Suprapubic skin (tissue), 4 donors: ENCODE measurements at regions not wholly inside any gene's neighbourhood (a gene's known extent, or its start where the extent isn't known, plus 50 kb on each side); places are given as distances from the start of the nearest gene placed in this dataset.

ENCODE experiments used
- DNase-seq, 2 donors: peaks; one replicate each; pipeline ENCODE4 v3.0.0-alpha.2; 2019; ENCODE audit warnings: low spot score in 2 of 2
- H3K27ac ChIP-seq: fragments of 200-600 bp; sonication (generic); one replicate; pipeline ENCODE4 v1.5.1; 2019
- H3K27me3 ChIP-seq: fragments of 200-600 bp; sonication (generic); one replicate; pipeline ENCODE4 v1.5.1; 2019
- H3K36me3 ChIP-seq: fragments of 200-600 bp; sonication (generic); one replicate; pipeline ENCODE4 v1.5.1; 2019
- H3K4me1 ChIP-seq: fragments of 200-600 bp; sonication (generic); one replicate; pipeline ENCODE4 v1.5.1; 2019
- H3K4me3 ChIP-seq: fragments of 200-600 bp; sonication (generic); one replicate; pipeline ENCODE4 v1.5.1; 2019; ENCODE audit warnings: mild to moderate bottlenecking
- H3K9me3 ChIP-seq: fragments of 200-600 bp; sonication (generic); one replicate; pipeline ENCODE4 v1.5.1; 2019
- EP300 ChIP-seq: sonication (generic); formaldehyde crosslinking; IDR thresholded peaks from one replicate; pipeline ENCODE4 v1.6.1; 2017; ENCODE audit warnings: antibody characterized with exemption
- POLR2A ChIP-seq, 2 donors: fragments of 450-650 bp; IDR thresholded peaks; one replicate each; pipeline ENCODE4 v1.6.1; 2017; ENCODE audit warnings: antibody characterized with exemption in 2 of 2, mild to moderate bottlenecking in 2 of 2, moderate library complexity in 2 of 2
- POLR2AphosphoS5 ChIP-seq, 3 donors: sonication (generic); formaldehyde crosslinking; IDR thresholded peaks; one replicate each; pipeline ENCODE4 v1.6.1; 2017; ENCODE audit warnings: antibody characterized with exemption in 3 of 3
- WGBS: methylation state at CpG from one replicate; pipeline ENCODE4 v1.1.5; 2018; 5-methylcytosine and 5-hydroxymethylcytosine counted together
- TF ChIP-seq, protein P1 (sequence below), 2 donors: fragments of 200-600 bp in 1 of 2; fragments of 450-650 bp in 1 of 2; sonication (generic) in 1 of 2; IDR thresholded peaks; one replicate each; pipeline ENCODE4 v1.5.1; 2016 to 2019; ENCODE audit warnings: antibody characterized with exemption in 2 of 2, mild to moderate bottlenecking in 1 of 2, moderate library complexity in 1 of 2

DNA sequence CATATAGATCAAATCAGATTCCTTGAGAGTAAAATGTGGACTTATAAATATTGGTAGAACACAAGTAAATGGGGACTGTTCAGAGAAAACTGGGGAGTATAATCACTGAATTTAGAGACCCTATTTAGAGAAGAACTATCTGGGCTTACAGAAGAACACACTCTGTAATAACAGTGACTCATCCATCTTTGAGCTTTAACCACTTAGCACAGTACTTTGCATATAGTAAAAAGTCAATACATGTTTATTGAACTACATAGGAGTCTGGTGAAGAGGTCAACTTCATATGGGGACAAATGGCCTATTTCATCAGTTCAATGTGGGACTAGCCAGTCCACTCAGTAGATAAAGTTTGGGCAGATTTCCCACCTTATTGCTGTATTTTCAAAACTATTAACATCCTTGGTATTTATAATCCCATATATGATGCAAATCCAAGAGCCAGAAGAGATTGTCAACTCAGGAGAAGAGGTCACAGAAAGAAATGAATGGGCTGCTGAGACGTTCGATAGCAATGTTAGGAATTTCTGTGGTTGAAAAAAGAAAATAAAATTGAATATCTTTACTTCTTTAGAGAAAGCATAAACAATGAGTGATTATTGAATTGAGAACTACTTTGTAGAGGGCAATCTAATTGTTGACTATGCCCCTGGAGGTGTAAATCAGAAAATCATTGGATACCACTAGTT lies 119.3 kb upstream of the CACNA2D1 start:
- Histone ChIP-seq H3K4me1 (peaks cover 5% of the 10 kb centered on the region), H3K36me3 (no peaks in the 10 kb centered on the region), H3K4me3 (no peak overlapping the region), H3K27ac (no peak overlapping the region), H3K27me3 (no peaks in the 10 kb centered on the region), H3K9me3 (no peaks in the 10 kb centered on the region)
- TF ChIP-seq EP300 (no peak), POLR2AphosphoS5 (IDR thresholded peaks at IDR 0.05) (no peak), POLR2A (IDR thresholded peaks at IDR 0.05) (no peak)
- TF ChIP-seq, protein P1, sequence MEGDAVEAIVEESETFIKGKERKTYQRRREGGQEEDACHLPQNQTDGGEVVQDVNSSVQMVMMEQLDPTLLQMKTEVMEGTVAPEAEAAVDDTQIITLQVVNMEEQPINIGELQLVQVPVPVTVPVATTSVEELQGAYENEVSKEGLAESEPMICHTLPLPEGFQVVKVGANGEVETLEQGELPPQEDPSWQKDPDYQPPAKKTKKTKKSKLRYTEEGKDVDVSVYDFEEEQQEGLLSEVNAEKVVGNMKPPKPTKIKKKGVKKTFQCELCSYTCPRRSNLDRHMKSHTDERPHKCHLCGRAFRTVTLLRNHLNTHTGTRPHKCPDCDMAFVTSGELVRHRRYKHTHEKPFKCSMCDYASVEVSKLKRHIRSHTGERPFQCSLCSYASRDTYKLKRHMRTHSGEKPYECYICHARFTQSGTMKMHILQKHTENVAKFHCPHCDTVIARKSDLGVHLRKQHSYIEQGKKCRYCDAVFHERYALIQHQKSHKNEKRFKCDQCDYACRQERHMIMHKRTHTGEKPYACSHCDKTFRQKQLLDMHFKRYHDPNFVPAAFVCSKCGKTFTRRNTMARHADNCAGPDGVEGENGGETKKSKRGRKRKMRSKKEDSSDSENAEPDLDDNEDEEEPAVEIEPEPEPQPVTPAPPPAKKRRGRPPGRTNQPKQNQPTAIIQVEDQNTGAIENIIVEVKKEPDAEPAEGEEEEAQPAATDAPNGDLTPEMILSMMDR (IDR thresholded peaks at IDR 0.05): no peak
- WGBS: 89% methylated on average over 2 of the region's 2 CpGs
- no peak for DNase-seq

DNA sequence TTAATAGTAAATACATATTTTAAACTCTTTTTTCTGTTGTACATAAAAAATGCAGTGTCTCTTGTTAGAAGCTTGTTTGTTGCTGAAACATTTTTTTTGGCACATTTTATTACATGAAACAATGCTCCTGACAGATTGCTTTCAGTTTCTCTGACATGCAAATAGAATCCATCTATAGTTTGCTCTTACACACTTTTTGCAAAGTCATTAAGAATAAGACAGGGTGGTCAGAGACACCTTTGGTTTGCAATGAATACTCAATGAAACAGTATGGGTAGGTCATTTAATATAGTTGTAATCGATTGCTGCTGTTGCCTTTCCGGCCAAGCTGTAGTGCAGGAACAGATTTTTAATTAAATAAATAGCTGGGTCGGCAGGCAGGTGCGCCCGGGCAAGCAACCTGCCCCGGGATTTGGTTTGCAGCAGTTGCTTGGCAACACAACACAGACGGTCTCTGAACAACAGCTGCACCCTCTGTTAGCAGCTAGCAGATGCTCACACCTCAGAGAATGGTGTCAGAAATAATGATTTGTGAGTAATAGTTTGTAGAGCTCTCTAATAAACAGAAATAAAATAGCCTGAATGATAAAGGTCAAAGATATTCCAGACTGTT lies 115.7 kb upstream of the CACNA2D1 start:
- TF ChIP-seq POLR2A (IDR thresholded peaks at IDR 0.05) (no peak), POLR2AphosphoS5 (IDR thresholded peaks at IDR 0.05) (no peak), EP300 (no peak)
- TF ChIP-seq, protein P1 (IDR thresholded peaks at IDR 0.05): no peak
- no peak overlapping the region for H3K27ac ChIP-seq
- no peaks in the 10 kb centered on the region for H3K36me3 ChIP-seq
- no peak for DNase-seq
- no peaks in the 10 kb centered on the region for H3K27me3 ChIP-seq
- H3K4me1 ChIP-seq: peaks cover 5% of the 10 kb centered on the region
- H3K4me3 ChIP-seq: peak overlapping the region; percentile 22
- 25% methylated on average over 7 of the region's 7 CpGs for WGBS
- peaks cover 9% of the 10 kb centered on the region for H3K9me3 ChIP-seq

DNA sequence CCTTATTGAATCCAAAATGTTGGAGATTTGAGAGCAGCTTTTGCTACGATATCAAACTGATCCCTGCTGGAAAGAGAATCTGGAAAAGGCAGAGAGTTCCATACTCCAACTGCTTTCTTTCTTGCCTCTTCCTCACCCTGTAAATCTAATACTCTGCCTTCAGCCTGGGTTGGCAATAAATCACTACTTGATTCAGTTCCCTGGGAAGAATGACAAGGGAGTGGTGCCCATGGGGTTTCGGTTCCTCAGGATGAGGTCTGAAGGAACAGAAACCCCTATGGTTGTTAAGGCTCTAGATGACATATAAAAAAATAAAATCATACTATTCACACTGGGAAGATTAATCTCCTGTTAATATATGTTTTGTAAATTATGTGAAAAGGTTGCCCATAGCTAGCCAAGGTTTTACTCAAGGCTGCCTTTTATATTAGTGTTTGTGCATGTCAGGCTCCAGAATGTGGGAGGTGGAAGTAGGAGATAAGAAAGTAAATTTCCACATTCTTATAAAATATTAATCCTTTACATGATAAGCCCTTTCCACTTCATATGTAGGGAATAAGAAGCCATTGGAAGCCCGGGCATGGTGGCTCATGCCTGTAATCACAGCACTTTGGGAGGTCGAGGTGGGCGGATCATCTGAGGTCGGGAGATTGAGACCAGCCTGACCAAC lies 106.2 kb upstream of the CACNA2D1 start:
- 69% methylated on average over 6 of the region's 6 CpGs for WGBS
- DNase-seq: no peak

DNA sequence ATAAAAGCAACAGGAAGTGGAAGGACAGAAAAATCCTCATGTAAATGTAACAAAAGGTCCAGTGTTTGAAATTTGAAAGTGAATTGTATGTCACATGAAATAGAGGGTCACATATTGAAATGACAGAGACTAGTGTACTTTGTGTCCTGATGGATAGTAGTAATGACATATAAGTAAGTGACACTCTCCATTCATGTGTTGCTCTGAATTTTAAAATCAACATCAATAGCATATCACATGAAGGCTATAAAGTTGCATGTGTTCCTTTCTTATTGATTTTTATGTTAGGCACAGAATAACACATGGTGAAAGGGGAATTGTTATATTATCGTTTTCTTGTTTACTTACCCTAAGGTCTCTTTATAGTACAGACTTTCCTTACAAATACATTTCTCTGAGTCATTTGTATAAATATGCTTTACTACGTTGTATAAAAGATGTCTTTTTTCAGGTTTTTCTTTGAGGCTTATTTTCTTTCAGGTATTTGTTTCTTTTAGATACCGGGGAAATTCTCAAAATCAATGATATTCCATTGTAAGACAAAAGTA lies 104.6 kb upstream of the CACNA2D1 start:
- H3K4me3 ChIP-seq: no peak overlapping the region
- no peaks in the 10 kb centered on the region for H3K4me1 ChIP-seq
- WGBS: 89% methylated on average over 3 of the region's 3 CpGs
- no peaks in the 10 kb centered on the region for H3K36me3 ChIP-seq
- TF ChIP-seq EP300 (no peak), POLR2AphosphoS5 (IDR thresholded peaks at IDR 0.05) (no peak), POLR2A (IDR thresholded peaks at IDR 0.05) (no peak)
- TF ChIP-seq, protein P1 (IDR thresholded peaks at IDR 0.05): no peak
- H3K9me3 ChIP-seq: no peaks in the 10 kb centered on the region
- DNase-seq: no peak
- H3K27ac ChIP-seq: no peak overlapping the region
- no peaks in the 10 kb centered on the region for H3K27me3 ChIP-seq

More for the DNA sequence above, 106.2 kb upstream of the CACNA2D1 start:
- H3K27ac ChIP-seq: no peak overlapping the region
- H3K36me3 ChIP-seq: no peaks in the 10 kb centered on the region
- H3K4me1 ChIP-seq: no peaks in the 10 kb centered on the region
- no peak overlapping the region for H3K4me3 ChIP-seq
- H3K9me3 ChIP-seq: peaks cover under 1% of the 10 kb centered on the region
- TF ChIP-seq POLR2A (IDR thresholded peaks at IDR 0.05) (no peak), POLR2AphosphoS5 (IDR thresholded peaks at IDR 0.05) (no peak), EP300 (no peak)
- TF ChIP-seq, protein P1 (IDR thresholded peaks at IDR 0.05): no peak
- no peaks in the 10 kb centered on the region for H3K27me3 ChIP-seq

DNA sequence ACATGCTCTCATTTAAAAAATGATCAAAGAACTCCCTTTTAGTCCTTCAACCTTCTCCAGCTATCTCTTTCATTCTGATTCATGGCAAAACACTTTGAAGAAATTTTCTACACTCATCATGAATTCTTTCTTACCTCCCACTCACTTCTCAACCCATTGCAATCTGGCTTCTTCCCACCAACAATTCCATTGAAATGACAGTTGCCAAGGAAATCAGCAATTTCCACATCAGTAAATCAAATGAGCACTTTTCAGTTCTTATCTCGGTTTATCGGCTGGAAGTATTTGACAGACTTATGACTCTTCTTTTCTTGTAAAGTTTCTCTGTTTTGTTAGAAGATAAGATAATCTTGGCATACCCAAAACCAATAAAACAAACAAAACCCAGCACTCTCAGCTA lies 99.1 kb upstream of the CACNA2D1 start:
- no peak overlapping the region for H3K4me3 ChIP-seq
- DNase-seq: no peak
- H3K4me1 ChIP-seq: no peaks in the 10 kb centered on the region
- no peaks in the 10 kb centered on the region for H3K36me3 ChIP-seq
- no peaks in the 10 kb centered on the region for H3K27me3 ChIP-seq
- TF ChIP-seq EP300 (no peak), POLR2AphosphoS5 (IDR thresholded peaks at IDR 0.05) (no peak), POLR2A (IDR thresholded peaks at IDR 0.05) (no peak)
- TF ChIP-seq, protein P1 (IDR thresholded peaks at IDR 0.05): no peak
- 18% methylated on average over 2 of the region's 2 CpGs for WGBS
- no peaks in the 10 kb centered on the region for H3K9me3 ChIP-seq
- no peak overlapping the region for H3K27ac ChIP-seq
